GM18505 (cell line): ENCODE measurements at regions not wholly inside any gene's neighbourhood (a gene's known extent, or its start where the extent isn't known, plus 50 kb on each side); places are given as distances from the start of the nearest gene placed in this dataset.

Experiments used
- ATAC-seq: cut with Tn5 transposase; IDR thresholded peaks from one replicate; pipeline ENCODE4 v1.9.1; 2021; ENCODE audit not compliant: unreplicated experiment
- POLR2A ChIP-seq: IDR thresholded peaks from 4 replicates; pipeline ENCODE4 v1.6.1; 2011; ENCODE audit warnings: borderline replicate concordance; ENCODE audit not compliant: insufficient read depth, insufficient read length; ENCODE audit errors: extremely low read depth

DNA sequence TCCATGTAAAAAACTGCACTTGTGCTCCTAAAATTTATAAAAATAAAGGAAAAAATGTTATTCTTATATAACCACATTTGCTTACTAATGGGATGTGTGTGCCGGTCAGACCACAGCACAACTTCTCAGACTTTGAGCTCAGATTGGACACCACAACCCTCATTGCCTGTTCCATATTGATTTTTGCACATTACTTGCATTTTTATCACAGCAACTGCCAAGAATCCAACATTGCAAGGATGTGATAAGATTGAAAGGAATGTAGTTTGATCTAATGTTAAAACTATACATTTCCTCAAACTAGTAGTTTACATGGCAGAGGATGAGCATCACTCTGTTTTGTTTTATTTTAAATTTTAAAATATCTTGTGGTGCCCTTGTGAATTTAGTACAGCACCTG lies 227.8 kb downstream of the KDR start:
- no peak for ATAC-seq
- no peak for TF ChIP-seq POLR2A

- no peak for TF ChIP-seq POLR2A
Measured at GRCh38 chr4:54882616-54883015, 224.9 kb downstream of the KIT start.

DNA sequence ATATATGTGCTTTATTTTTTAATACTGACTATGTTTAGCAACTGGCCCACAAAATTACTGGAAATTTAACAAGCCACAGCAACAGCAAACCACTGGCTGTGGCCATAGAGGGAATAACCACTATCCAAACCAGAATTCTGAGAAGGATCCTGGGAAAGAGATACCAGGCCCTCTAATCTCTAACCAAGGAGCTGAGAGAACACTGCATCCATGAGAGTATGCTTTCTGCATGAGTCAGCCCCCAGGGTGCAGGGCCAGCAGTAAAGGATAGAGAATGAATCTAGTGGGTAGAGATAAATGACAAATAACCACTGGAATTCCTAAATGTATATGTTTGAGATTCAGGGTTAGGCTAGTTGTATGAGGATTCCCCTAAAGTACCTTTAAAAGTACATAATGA lies 221.8 kb downstream of the KIT start:
- ATAC-seq: no peak
- no peak for TF ChIP-seq POLR2A

More at GRCh38 chr4:54882616-54883015, 224.9 kb downstream of the KIT start:
- ATAC-seq: no peak

GRCh38 chr4:54877006-54877405 lies 219.2 kb downstream of the KIT start:
- no peak for ATAC-seq
- TF ChIP-seq POLR2A: no peak

DNA sequence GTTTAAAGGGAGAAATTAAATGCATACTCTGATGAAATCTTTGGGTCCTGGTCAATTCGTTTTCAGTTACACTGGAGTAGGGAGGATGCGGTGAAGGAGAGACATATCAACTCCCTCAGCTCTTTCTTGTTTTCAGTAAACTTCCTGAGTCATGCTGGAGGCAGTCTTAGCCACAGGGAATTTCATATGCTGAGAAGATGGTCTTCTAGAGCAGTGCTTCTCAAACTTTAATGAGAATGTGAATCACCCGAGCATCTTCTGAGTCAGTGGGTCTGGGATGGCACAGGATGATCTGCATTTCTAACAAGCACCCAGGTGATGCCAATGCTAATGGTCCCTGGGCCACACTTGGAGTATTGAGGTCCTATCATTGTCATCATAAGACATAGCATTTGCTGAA lies 214.5 kb downstream of the KIT start:
- TF ChIP-seq POLR2A: no peak
- no peak for ATAC-seq

DNA sequence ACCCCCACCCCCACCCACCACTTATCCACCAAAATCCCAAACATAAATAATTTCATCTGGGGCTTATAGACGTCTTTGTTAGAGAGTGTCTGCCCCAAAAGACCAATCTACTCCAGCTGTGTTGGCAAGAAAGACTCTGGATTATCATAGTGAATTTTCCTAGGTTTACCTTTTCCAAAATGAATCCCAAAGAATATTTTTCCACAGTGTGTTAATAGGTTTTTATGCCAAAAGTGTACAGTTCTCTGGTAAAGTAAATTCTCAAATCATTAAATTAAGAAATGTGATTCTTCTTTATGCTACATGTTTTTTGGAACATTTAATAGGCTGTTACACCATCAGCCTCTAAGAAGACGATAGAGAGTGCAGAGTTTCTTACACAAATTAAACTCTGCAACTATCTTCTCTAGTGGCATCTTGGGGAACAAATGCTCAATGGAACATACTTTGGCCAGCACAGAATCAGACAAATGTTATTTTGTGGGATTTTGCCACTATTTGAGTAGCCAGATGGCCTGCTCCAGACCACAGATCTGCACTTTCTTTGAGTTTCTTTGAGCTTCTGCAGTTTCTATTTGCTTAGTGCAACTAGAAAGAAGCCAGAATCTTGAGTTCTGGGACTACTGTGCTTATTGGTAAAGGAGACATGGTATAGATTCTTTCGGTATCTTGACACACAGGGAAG lies 206.0 kb downstream of the KIT start:
- ATAC-seq: no peak
- no peak for TF ChIP-seq POLR2A

- ATAC-seq: no peak
- no peak for TF ChIP-seq POLR2A
Measured at GRCh38 chr4:54861201-54861600, 203.4 kb downstream of the KIT start.

GRCh38 chr4:54855191-54855854 lies 197.6 kb downstream of the KIT start:
- no peak for TF ChIP-seq POLR2A
- ATAC-seq: no peak

DNA sequence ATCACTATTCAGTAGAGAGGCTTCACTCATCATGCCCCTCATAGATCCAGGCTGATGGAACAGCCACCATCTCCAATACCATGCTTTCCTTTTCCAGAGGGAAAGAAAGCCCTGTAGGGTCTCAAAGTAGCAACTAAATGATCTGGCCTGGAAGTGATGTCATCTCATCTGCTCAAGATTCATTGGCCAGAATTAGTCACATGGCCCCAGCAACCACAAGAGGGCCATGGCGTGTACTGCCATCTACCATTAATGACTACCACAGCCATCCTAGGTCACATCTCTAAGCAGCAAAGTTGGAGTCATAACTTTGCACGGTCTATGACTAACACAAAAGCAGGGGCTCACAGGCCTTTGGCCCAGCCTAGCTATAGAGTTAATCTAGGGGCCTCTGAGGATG lies 194.8 kb downstream of the KIT start:
- no peak for ATAC-seq
- TF ChIP-seq POLR2A: no peak

GRCh38 chr4:54852054-54852453 lies 194.3 kb downstream of the KIT start:
- ATAC-seq: no peak
- no peak for TF ChIP-seq POLR2A

DNA sequence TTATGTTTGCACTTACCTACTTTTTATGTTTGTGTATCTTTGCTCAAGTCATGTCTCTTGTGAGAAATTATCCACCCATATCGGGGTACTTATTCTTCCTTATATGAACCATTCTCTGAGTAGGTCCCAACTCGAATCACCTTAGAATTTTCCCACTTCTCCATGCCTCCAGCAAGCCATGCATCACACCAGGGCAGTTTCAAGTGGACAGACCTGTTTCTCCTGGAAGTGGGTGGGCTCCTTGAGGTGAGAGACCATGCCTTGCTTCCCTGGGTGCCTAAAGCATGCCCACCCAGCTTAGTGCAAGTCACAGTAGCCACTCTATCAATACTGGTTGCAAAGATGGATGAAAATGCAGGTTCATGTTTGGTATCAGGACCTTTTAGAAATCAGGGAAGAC lies 187.2 kb downstream of the KIT start:
- TF ChIP-seq POLR2A: no peak
- ATAC-seq: no peak

GRCh38 chr4:54843946-54844345 lies 186.2 kb downstream of the KIT start:
- no peak for TF ChIP-seq POLR2A
- no peak for ATAC-seq

DNA sequence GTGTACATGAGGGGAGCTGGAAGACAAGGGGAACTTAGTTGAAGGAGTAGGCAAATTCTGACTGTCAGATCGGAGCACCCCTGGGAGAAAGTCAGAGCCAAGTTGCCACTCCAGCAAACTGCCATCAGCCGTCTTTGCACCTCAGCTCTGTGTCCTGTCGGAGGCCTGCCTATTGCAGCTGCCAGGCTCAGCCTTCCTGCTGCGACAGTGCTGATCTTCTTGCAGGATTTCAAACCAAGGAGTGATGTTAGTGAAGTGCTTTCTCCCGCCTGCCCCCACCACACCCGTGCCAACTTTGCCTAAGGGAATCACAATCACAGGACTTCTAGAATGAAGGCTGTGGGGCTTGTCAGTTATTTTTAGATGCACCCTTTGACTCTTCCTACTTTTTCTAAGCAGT lies 185.3 kb downstream of the KIT start:
- no peak for TF ChIP-seq POLR2A
- no peak for ATAC-seq

GRCh38 chr4:54842656-54843055 lies 184.9 kb downstream of the KIT start:
- TF ChIP-seq POLR2A: no peak
- ATAC-seq: no peak

- ATAC-seq: no peak
- no peak for TF ChIP-seq POLR2A
Measured at GRCh38 chr4:54842226-54842625, 184.5 kb downstream of the KIT start.

DNA sequence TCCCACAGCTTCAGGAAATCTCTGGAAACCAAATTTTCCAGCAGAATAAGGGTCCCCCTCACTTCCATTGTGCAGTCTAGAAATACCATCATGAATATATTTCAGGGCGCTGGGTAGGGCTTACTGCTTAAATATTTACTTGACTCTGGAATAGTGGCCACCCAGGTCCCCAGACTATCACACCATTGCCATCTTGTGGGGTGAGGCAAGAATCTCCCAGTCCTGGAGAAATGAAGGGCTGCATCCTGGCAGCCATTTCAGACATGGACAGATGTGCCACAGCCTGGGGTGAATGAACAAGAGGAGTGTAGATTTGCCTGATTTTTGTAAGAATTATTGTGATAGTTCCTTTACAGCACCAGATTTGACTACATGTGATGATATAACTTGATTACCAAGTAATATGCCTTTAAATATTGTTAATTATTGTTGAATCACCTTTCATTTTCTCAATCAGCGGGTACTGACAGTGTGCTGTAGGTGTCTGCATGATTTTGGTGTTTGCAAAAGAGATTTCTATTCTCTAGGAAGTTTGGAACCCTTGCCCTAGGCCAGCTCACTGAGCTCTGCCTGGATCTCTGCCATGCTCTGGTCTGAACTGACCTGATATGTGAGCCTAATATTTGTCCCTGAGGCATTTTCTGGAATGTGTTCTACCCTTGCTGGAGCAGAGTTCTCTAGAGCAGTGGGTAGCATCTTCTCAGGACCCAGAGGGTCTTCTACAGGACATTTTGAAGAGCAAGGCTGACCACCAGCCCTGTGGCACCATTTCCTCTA lies 183.4 kb downstream of the KIT start:
- no peak for TF ChIP-seq POLR2A
- ATAC-seq: no peak
